Left lung (tissue), 4 donors: ENCODE measurements at regions not wholly inside any gene's neighbourhood (a gene's known extent, or its start where the extent isn't known, plus 50 kb on each side); places are given as distances from the start of the nearest gene placed in this dataset.

Source experiments
- ATAC-seq: fragments of 200-7000 bp; cut with Tn5 transposase; one replicate; pipeline ENCODE4 v1.9.1; 2020; ENCODE audit warnings: moderate library complexity
- DNase-seq, 4 donors: peaks; one replicate each; pipeline ENCODE4 v3.0.0-alpha.2; 2013 to 2020
- H3K27ac ChIP-seq, 2 donors: fragments of 200-600 bp; sonication (generic) in 1 of 2; one replicate each; pipeline versions ENCODE4 v1.5.0 to v1.8.0; 2020 to 2021
- H3K27me3 ChIP-seq, 2 donors: fragments of 200-600 bp; sonication (generic) in 1 of 2; one replicate each; pipeline versions ENCODE4 v1.5.0 to v1.8.0; 2020 to 2021
- H3K36me3 ChIP-seq, 2 donors: fragments of 200-600 bp; sonication (generic) in 1 of 2; one replicate each; pipeline versions ENCODE4 v1.5.0 to v1.8.0; 2020 to 2021
- H3K4me1 ChIP-seq, 2 donors: fragments of 200-600 bp; one replicate each; pipeline ENCODE4 v1.8.0; 2021
- H3K4me3 ChIP-seq, 2 donors: fragments of 200-600 bp; sonication (generic) in 1 of 2; one replicate each; pipeline versions ENCODE4 v1.5.0 to v1.8.0; 2020 to 2021; ENCODE audit warnings: mild to moderate bottlenecking in 1 of 2
- H3K9me3 ChIP-seq, 2 donors: fragments of 200-600 bp; sonication (generic) in 1 of 2; one replicate each; pipeline versions ENCODE4 v1.5.0 to v1.8.0; 2020 to 2021
- CTCF ChIP-seq, 2 donors: fragments of 200-600 bp; sonication (generic) in 1 of 2; IDR thresholded peaks; one replicate each; pipeline versions ENCODE4 v1.5.0 to v1.8.0; 2021; ENCODE audit warnings: antibody characterized with exemption in 2 of 2
- intact Hi-C, 2 donors: fragments of 100-400 bp; cut with DNase I; formaldehyde crosslinking; loops; one replicate each; pipeline versions ENCODE4 v1.11.2 to v1.14.2; 2022
- donor health status: DM: no; HTN: yes; CAD: no.
- donor health status: DM: no; HTN: no; CAD: no.

GRCh38 chr10:120162471-120162870 lies 269.9 kb downstream of the SEC23IP start:
- no peak for ATAC-seq
- intact Hi-C loops, result no loop called here
- H3K36me3 ChIP-seq, result no peaks in the 10 kb centered on the region
- no peaks in the 10 kb centered on the region for H3K4me1 ChIP-seq
- no peak for TF ChIP-seq CTCF (IDR thresholded peaks at IDR 0.05)
- no peaks in the 10 kb centered on the region for H3K9me3 ChIP-seq
- H3K4me3 ChIP-seq, result no peak overlapping the region
- no peaks in the 10 kb centered on the region for H3K27me3 ChIP-seq
- no peak for DNase-seq
- no peak overlapping the region for H3K27ac ChIP-seq

GRCh38 chr10:120172356-120172755 lies 279.8 kb downstream of the SEC23IP start:
- intact Hi-C loops, result no loop called here
- DNase-seq (no peak), ATAC-seq (peak; percentile 23)
- Histone ChIP-seq H3K4me1 (no peaks in the 10 kb centered on the region), H3K9me3 (no peaks in the 10 kb centered on the region), H3K27me3 (no peaks in the 10 kb centered on the region), H3K36me3 (no peaks in the 10 kb centered on the region), H3K27ac (no peak overlapping the region), H3K4me3 (no peak overlapping the region)
- TF ChIP-seq CTCF (IDR thresholded peaks at IDR 0.05), result no peak

- intact Hi-C loops, result no loop called here
- no peak for TF ChIP-seq CTCF (IDR thresholded peaks at IDR 0.05)
- DNase-seq (no peak), ATAC-seq (no peak)
- H3K4me1 ChIP-seq, result no peaks in the 10 kb centered on the region
- H3K4me3 ChIP-seq, result no peak overlapping the region
- H3K36me3 ChIP-seq, result no peaks in the 10 kb centered on the region
- H3K27ac ChIP-seq, result no peak overlapping the region
- H3K27me3 ChIP-seq, result no peaks in the 10 kb centered on the region
- no peaks in the 10 kb centered on the region for H3K9me3 ChIP-seq
These were observed 282.0 kb downstream of the SEC23IP start for GRCh38 chr10:120174491-120174890.

- Histone ChIP-seq H3K9me3 (no peaks in the 10 kb centered on the region), H3K4me1 (no peaks in the 10 kb centered on the region), H3K27ac (no peak overlapping the region), H3K27me3 (no peaks in the 10 kb centered on the region), H3K36me3 (no peaks in the 10 kb centered on the region), H3K4me3 (no peak overlapping the region)
- ATAC-seq (no peak), DNase-seq (no peak)
- TF ChIP-seq CTCF (IDR thresholded peaks at IDR 0.05), result no peak
- intact Hi-C loops, result no loop called here
These were observed 279.7 kb upstream of the PLPP4 start for GRCh38 chr10:120177330-120177729.

GRCh38 chr10:120180160-120180559 lies 276.9 kb upstream of the PLPP4 start:
- ATAC-seq, result no peak

More at GRCh38 chr10:120180160-120180559, 276.9 kb upstream of the PLPP4 start:
- intact Hi-C loops, result no loop called here
- Histone ChIP-seq H3K27ac (no peak overlapping the region), H3K36me3 (no peaks in the 10 kb centered on the region), H3K4me3 (no peak overlapping the region), H3K27me3 (no peaks in the 10 kb centered on the region), H3K4me1 (no peaks in the 10 kb centered on the region), H3K9me3 (no peaks in the 10 kb centered on the region)
- TF ChIP-seq CTCF (IDR thresholded peaks at IDR 0.05), result no peak
- no peak for DNase-seq
